HepG2 (cell line): ENCODE measurements at regions not wholly inside any gene's neighbourhood (a gene's known extent, or its start where the extent isn't known, plus 50 kb on each side); places are given as distances from the start of the nearest gene placed in this dataset.

Experiments
- ATAC-seq: fragments of 200-7000 bp; cut with Tn5 transposase; 3 replicates; pipeline ENCODE4 v1.9.1; 2020; ENCODE audit warnings: mild to moderate bottlenecking, moderate library complexity
- BruUV-seq: library from RNA; stranded (reverse); fragments of 400-500 nt; replicated peaks from 2 replicates; lab custom pipeline; 2021; lab: Mats Ljungman, UMichigan
- CTCF ChIA-PET: fragments of 300-600 bp; formaldehyde crosslinking; extraction: SDS; loops from one replicate; lab custom pipeline; 2021; ENCODE audit warnings: low total read pairs, inconsistent platforms, low intra/inter-chr PET ratio; lab: Yijun Ruan, JAX
- POLR2A ChIA-PET: fragments of 350-600 bp; sonication (Branson Sonifier 250); formaldehyde crosslinking; loops from one replicate; lab custom pipeline; 2020; ENCODE audit warnings: antibody characterized with exemption, inconsistent platforms; lab: Yijun Ruan, JAX
- DNase-seq: peaks from one replicate; pipeline ENCODE4 v3.0.0-alpha.2; 2015; ENCODE audit warnings: low spot score
- FAIRE-seq: peaks from 3 replicates; lab custom pipeline; 2011; peaks lifted over from hg19 to GRCh38; lab: Jason Lieb, UNC
- H2AFZ ChIP-seq: one replicate; pipeline ENCODE4 v1.6.1; 2011; ENCODE audit warnings: low read length, inconsistent platforms
- H3K27ac ChIP-seq: fragments of 300-600 bp; 3 replicates; pipeline ENCODE4 v1.8.0; 2011; ENCODE audit warnings: mixed run types, mild to moderate bottlenecking, mixed read lengths, low read length, inconsistent platforms; ENCODE audit not compliant: insufficient read depth; ENCODE audit errors: extremely low read length
- H3K27me3 ChIP-seq, 2 experiments: fragments of 200-600 bp in 1 of 2; 2 replicates in 1 of 2; 3 replicates in 1 of 2; pipeline versions ENCODE4 v1.6.0 to v1.8.0; 2011; ENCODE audit warnings: low read length in 2 of 2, mild to moderate bottlenecking in 2 of 2, moderate library complexity in 2 of 2, inconsistent platforms in 1 of 2; ENCODE audit not compliant: insufficient read depth in 2 of 2, control insufficient read depth in 1 of 2
- H3K36me3 ChIP-seq, 2 experiments: fragments of 200-600 bp in 1 of 2; replicated peaks in 1 of 2; 2 replicates in 1 of 2; 3 replicates in 1 of 2; pipeline versions ENCODE4 v1.5.1 to v1.8.0; 2011; ENCODE audit warnings: low read length in 2 of 2, inconsistent platforms in 1 of 2; ENCODE audit not compliant: insufficient read depth in 2 of 2, control insufficient read depth in 1 of 2
- H3K4me1 ChIP-seq: 2 replicates; pipeline ENCODE4 v1.5.1; 2012; ENCODE audit warnings: low read length, inconsistent platforms; ENCODE audit not compliant: insufficient read depth
- H3K4me2 ChIP-seq: 2 replicates; pipeline ENCODE4 v1.6.0; 2011; ENCODE audit warnings: low read depth, low read length, inconsistent platforms
- H3K4me3 ChIP-seq, 3 experiments: fragments of 200-600 bp in 1 of 3; sonication (generic), shearing (Covaris generic) in 1 of 3; replicated peaks in 1 of 3; 2 replicates each; pipeline ENCODE4 v1.5.1; 2011 to 2016; ENCODE audit warnings: low read length in 3 of 3, inconsistent platforms in 2 of 3, low read depth in 2 of 3, mild to moderate bottlenecking in 2 of 3, control low read depth in 1 of 3, mixed read lengths in 1 of 3; ENCODE audit not compliant: insufficient read depth in 1 of 3
- H3K79me2 ChIP-seq: one replicate; pipeline ENCODE4 v1.6.1; 2011; ENCODE audit warnings: low read length, inconsistent platforms; ENCODE audit not compliant: insufficient read depth
- H3K9ac ChIP-seq: 2 replicates; pipeline ENCODE4 v1.6.0; 2011; ENCODE audit warnings: mild to moderate bottlenecking, low read depth, low read length, inconsistent platforms; ENCODE audit not compliant: insufficient read depth
- H3K9me3 ChIP-seq: 2 replicates; pipeline ENCODE4 v1.5.1; 2012; ENCODE audit warnings: mild to moderate bottlenecking, low read length
- H4K20me1 ChIP-seq: 2 replicates; pipeline ENCODE4 v1.6.0; 2011; ENCODE audit warnings: inconsistent platforms, mild to moderate bottlenecking, low read length, moderate library complexity; ENCODE audit not compliant: insufficient read depth
- BCLAF1 ChIP-seq: fragments of 450-650 bp; IDR thresholded peaks from 2 replicates; pipeline ENCODE4 v1.6.1; 2017; ENCODE audit warnings: mild to moderate bottlenecking
- DNMT1 ChIP-seq: sonication (generic); formaldehyde crosslinking; IDR thresholded peaks from 2 replicates; pipeline ENCODE4 v1.5.1; 2020; ENCODE audit warnings: mild to moderate bottlenecking, missing genetic modification reagents
- DRAP1 ChIP-seq: IDR thresholded peaks from 2 replicates; pipeline ENCODE4 v1.6.1; 2016; ENCODE audit warnings: missing genetic modification reagents, missing compliant biosample characterization
- GABPB1 ChIP-seq: IDR thresholded peaks from 2 replicates; pipeline ENCODE4 v1.6.1; 2016; ENCODE audit warnings: mild to moderate bottlenecking, missing genetic modification reagents, moderate library complexity, missing compliant biosample characterization
- HNRNPLL ChIP-seq: fragments of 200-400 bp; formaldehyde crosslinking; IDR thresholded peaks from 2 replicates; pipeline ENCODE4 v1.6.1; 2017; ENCODE audit warnings: mild to moderate bottlenecking, low read depth, low read length; ENCODE audit not compliant: poor library complexity, severe bottlenecking
- KLF13 ChIP-seq: sonication (generic); formaldehyde crosslinking; IDR thresholded peaks from 2 replicates; pipeline ENCODE4 v1.4.0; 2020; ENCODE audit warnings: mild to moderate bottlenecking, missing genetic modification reagents
- MYC ChIP-seq: sonication (generic); formaldehyde crosslinking; IDR thresholded peaks from 2 replicates; pipeline ENCODE4 v1.9.0; 2021; ENCODE audit warnings: missing genetic modification reagents, borderline replicate concordance
- NR3C1 ChIP-seq: sonication (generic); formaldehyde crosslinking; IDR thresholded peaks from 2 replicates; pipeline ENCODE4 v1.4.0; 2020; ENCODE audit warnings: missing genetic modification reagents
- RBAK ChIP-seq: sonication (generic); formaldehyde crosslinking; IDR thresholded peaks from 2 replicates; pipeline ENCODE4 v1.5.1; 2020; ENCODE audit warnings: mild to moderate bottlenecking, missing genetic modification reagents
- RXRA ChIP-seq: sonication (generic); formaldehyde crosslinking; IDR thresholded peaks from 2 replicates; pipeline ENCODE4 v1.5.1; 2020; ENCODE audit warnings: missing genetic modification reagents
- SOX5 ChIP-seq: IDR thresholded peaks from 2 replicates; pipeline ENCODE4 v1.6.1; 2016; ENCODE audit warnings: borderline replicate concordance
- SP2 ChIP-seq: sonication (generic); formaldehyde crosslinking; IDR thresholded peaks from 2 replicates; pipeline ENCODE4 v1.5.1; 2020; ENCODE audit warnings: mild to moderate bottlenecking, missing genetic modification reagents
- SUZ12 ChIP-seq: fragments of 150-350 bp; IDR thresholded peaks from 2 replicates; pipeline ENCODE4 v1.6.1; 2014; ENCODE audit warnings: low read depth, low read length
- TBP ChIP-seq: sonication (generic); formaldehyde crosslinking; IDR thresholded peaks from 2 replicates; pipeline ENCODE4 v1.5.0; 2020; ENCODE audit warnings: missing genetic modification reagents
- U2AF2 ChIP-seq: fragments of 200-400 bp; formaldehyde crosslinking; IDR thresholded peaks from 2 replicates; pipeline ENCODE4 v1.6.1; 2017; ENCODE audit warnings: low read depth, mild to moderate bottlenecking, low read length
- ZBTB4 ChIP-seq: sonication (generic); formaldehyde crosslinking; IDR thresholded peaks from 2 replicates; pipeline ENCODE4 v1.4.0; 2020; ENCODE audit warnings: missing genetic modification reagents, mild to moderate bottlenecking, borderline replicate concordance
- ZFP90 ChIP-seq: sonication (generic); formaldehyde crosslinking; IDR thresholded peaks from 2 replicates; pipeline ENCODE4 v1.8.0; 2022; ENCODE audit warnings: missing genetic modification reagents, mild to moderate bottlenecking, inconsistent platforms, borderline replicate concordance
- ZNF367 ChIP-seq: sonication (generic); formaldehyde crosslinking; IDR thresholded peaks from 2 replicates; pipeline ENCODE4 v1.4.0; 2020; ENCODE audit warnings: missing genetic modification reagents, borderline replicate concordance
- ZNF589 ChIP-seq: sonication (generic); formaldehyde crosslinking; conservative IDR thresholded peaks from 2 replicates; pipeline ENCODE4 v1.8.0; 2022; ENCODE audit warnings: mild to moderate bottlenecking, moderate library complexity, missing genetic modification reagents
- ZNF75D ChIP-seq: sonication (generic); formaldehyde crosslinking; IDR thresholded peaks from 2 replicates; pipeline ENCODE4 v1.8.1; 2023; ENCODE audit warnings: missing genetic modification reagents, mild to moderate bottlenecking, borderline replicate concordance
- WGBS: methylation state at CpG from one replicate; pipeline ENCODE4 v1.1.6; 2017; ENCODE audit warnings: low lambda C conversion rate; 5-methylcytosine and 5-hydroxymethylcytosine counted together
- in situ Hi-C: cut with HindIII; loops from 2 replicates; pipeline ENCODE4 v1.10.0; 2017; ENCODE audit warnings: low pct_unique_long_range_greater_than_20kb; ENCODE audit not compliant: extremely low pct_ligation_motif_present
- intact Hi-C: fragments of 100-400 bp; cut with micrococcal nuclease; formaldehyde crosslinking; loops from one replicate; pipeline ENCODE4 v1.10.0; 2022; ENCODE audit not compliant: unreplicated experiment

DNA sequence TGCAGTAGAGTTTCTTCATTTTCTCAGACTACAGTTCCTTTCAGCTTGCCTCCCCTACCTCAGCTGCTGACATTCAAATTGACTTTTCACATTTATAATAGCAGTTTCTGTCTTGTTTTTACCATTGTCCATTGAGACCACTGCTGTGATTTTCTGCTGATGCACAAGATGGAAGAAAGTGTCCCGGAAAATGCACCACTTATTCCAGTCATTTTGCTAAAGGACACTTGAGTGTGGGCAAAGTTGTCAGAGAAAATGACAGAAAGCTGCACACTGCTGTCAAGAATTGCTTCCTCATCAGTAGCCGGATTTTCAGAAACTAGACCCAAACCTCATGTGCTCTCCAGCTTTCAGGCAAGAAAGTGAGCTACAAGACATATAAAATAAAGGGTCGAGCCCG lies 546.2 kb upstream of the SETBP1 start:
- 3% methylated on average over 4 of the region's 4 CpGs for WGBS
- POLR2A ChIA-PET: no interaction called here
- Histone ChIP-seq H3K9ac (no peak overlapping the region), H3K4me1 (no peaks in the 10 kb centered on the region), H3K27me3 (no peaks in the 10 kb centered on the region), H4K20me1 (no peaks in the 10 kb centered on the region), H3K4me3 (no peak overlapping the region), H3K9me3 (no peaks in the 10 kb centered on the region), H2AFZ (no peak overlapping the region), H3K36me3 (no peaks in the 10 kb centered on the region), H3K4me2 (no peak overlapping the region), H3K27ac (no peak overlapping the region), H3K79me2 (no peaks in the 10 kb centered on the region)
- intact Hi-C loops (loop anchor here (5.0 to 10.0 kb wide), 2 partner anchors 763 to 1250 kb away; no protein-coding TSS in a partner anchor), in situ Hi-C loops (no loop called here)
- TF ChIP-seq ZNF75D (CRISPR knock-in tag) (no peak), ZBTB4 (no peak), DNMT1 (CRISPR knock-in tag) (no peak), SUZ12 (no peak), SP2 (CRISPR knock-in tag) (no peak), NR3C1 (CRISPR knock-in tag) (no peak), U2AF2 (no peak), DRAP1 (CRISPR knock-in tag) (no peak), GABPB1 (CRISPR knock-in tag) (no peak), ZFP90 (no peak), MYC (CRISPR knock-in tag) (no peak), KLF13 (CRISPR knock-in tag) (no peak), RBAK (CRISPR knock-in tag) (no peak), RXRA (CRISPR knock-in tag) (no peak), BCLAF1 (no peak), ZNF367 (CRISPR knock-in tag) (no peak), TBP (CRISPR knock-in tag) (no peak), HNRNPLL (no peak), ZNF589 (CRISPR knock-in tag) (no peak), SOX5 (CRISPR knock-in tag) (no peak)
- CTCF ChIA-PET: no interaction called here
- no peak for FAIRE-seq
- BruUV-seq: no TSS peak
- ATAC-seq: no peak
- DNase-seq: no peak
